ENCODE measurements at regions not wholly inside any gene's neighbourhood (a gene's known extent, or its start where the extent isn't known, plus 50 kb on each side); places are given as distances from the start of the nearest gene placed in this dataset.

DNA sequence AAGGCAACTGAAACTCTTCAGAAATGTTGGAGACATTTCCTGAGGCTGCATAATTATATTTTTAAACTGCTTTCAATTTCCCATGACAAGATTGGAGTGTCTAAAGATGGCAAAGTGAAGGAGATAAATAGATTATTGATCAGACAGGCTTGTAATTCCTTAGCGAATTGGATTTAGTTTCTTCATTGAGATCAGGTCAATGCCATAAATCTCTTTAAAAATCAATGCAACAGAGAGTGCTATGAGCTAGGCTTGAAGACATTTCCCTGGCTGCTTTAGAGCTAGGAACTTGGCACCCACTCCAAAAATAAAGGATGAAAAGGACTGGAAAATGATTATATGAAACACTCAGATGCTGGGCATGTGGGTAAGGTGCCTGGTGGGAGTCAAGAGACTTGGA, 828.4 kb downstream of the TLR4 start:
- Mint-ChIP-seq H3K4me1 (ENCODE audit: low read depth) (no peaks in the 10 kb centered on the region), H3K36me3 (ENCODE audit: low read depth) (no peaks in the 10 kb centered on the region), H3K27ac (no peak overlapping the region), H3K4me3 (no peak overlapping the region), H3K27me3 (ENCODE audit: low read depth) (no peaks in the 10 kb centered on the region), H3K9me3 (ENCODE audit: insufficient read depth) (no peaks in the 10 kb centered on the region)
- DNase-seq (no peak), ATAC-seq (no peak)
- ChIA-PET CTCF (no interaction called here), POLR2A (no interaction called here)

DNA sequence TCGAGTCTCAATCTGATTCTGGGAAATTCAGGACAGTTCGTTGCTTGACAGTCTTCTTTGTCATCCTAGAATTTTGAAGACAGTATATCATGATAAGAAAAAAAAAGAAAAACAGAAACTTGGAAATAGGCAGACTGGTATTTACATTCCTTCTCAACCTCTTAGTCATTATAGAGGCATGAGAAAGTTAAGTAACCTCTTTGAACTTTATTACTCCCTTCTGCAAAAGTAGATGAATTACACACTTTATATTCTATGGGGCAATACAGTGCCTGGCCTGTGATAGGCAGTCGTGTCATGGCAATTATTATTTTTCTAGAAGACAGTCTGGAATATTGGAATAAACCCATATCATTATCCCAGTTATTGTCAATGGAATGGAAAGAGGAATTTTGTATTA, 828.9 kb downstream of the TLR4 start:
- Mint-ChIP-seq H3K4me3 (no peak overlapping the region), H3K27me3 (ENCODE audit: low read depth) (no peaks in the 10 kb centered on the region), H3K27ac (no peak overlapping the region), H3K9me3 (ENCODE audit: insufficient read depth) (no peaks in the 10 kb centered on the region), H3K36me3 (ENCODE audit: low read depth) (no peaks in the 10 kb centered on the region), H3K4me1 (ENCODE audit: low read depth) (no peaks in the 10 kb centered on the region)
- ATAC-seq (no peak), DNase-seq (no peak)
- POLR2A ChIA-PET = no interaction called here
- CTCF ChIA-PET = no interaction called here

DNA sequence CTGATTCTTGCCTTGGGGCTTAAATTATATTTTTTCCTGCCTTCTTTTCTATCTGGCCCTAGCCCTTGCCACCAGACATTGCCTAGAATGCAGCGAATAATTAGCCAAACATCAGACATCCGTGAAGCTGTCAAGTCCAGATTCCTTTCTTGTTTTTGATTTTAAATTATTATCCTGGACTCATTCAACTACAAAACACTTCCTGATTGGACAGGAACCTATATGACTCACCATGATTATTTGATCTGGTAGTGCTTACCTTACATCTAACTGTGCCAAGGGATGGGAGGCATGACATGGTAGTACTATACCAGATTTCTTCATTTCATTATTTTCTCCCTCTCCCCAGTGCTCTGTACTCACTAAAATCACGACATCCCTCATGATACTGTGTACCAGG, 829.6 kb downstream of the TLR4 start:
- DNase-seq = no peak
- Mint-ChIP-seq H3K4me3 (no peak overlapping the region), H3K27ac (no peak overlapping the region), H3K9me3 (ENCODE audit: insufficient read depth) (no peaks in the 10 kb centered on the region), H3K4me1 (ENCODE audit: low read depth) (no peaks in the 10 kb centered on the region), H3K27me3 (ENCODE audit: low read depth) (no peaks in the 10 kb centered on the region), H3K36me3 (ENCODE audit: low read depth) (no peaks in the 10 kb centered on the region)
- CTCF ChIA-PET = no interaction called here
- no peak for ATAC-seq
- POLR2A ChIA-PET = no interaction called here

DNA sequence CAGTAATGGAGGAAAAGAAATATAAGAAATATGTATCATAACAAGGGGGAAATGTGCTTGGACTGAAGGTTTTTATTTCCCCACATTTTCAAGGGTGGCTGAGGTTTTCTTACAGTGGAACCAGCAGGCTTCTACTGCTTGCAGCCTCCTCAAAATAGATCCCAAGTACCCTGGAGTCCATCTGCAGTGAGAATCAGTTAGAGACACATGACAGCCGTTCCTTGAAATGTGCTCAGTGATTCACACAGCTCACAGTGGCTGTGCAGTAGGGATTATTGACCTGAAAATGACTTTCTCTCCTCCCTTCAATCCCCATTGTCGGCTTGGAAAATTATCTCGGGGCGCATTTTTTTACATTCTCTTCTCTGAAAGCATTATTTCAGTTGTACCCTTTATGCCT, 832.0 kb downstream of the TLR4 start:
- POLR2A ChIA-PET = no interaction called here
- Mint-ChIP-seq H3K9me3 (ENCODE audit: insufficient read depth) (no peaks in the 10 kb centered on the region), H3K27ac (no peak overlapping the region), H3K4me1 (ENCODE audit: low read depth) (no peaks in the 10 kb centered on the region), H3K27me3 (ENCODE audit: low read depth) (no peaks in the 10 kb centered on the region), H3K36me3 (ENCODE audit: low read depth) (no peaks in the 10 kb centered on the region), H3K4me3 (no peak overlapping the region)
- CTCF ChIA-PET = no interaction called here
- ATAC-seq (no peak), DNase-seq (no peak)

DNA sequence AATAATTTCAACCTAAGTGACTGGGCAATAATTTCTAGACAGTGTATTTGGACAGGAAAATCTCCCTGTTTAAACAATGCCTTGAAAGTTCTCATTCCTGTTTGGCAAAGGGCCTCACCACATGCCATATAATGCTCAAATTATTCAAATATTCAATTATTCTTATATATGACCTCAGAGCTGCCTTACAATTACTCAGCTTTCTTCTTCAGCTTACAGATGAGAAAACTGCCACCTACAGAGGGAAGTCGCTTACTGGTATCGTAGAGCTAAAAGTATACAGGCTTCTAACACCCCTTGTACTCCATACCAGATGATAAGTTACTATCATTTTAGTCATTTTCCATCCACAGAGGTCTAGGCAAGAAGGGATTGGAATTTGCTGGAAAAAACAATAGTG, 830.3 kb downstream of the BRINP1 start:
- DNase-seq (no peak), ATAC-seq (no peak)
- H3K27me3 Mint-ChIP-seq (ENCODE audit: low read depth) = no peaks in the 10 kb centered on the region
- H3K27ac Mint-ChIP-seq = no peak overlapping the region
- no peaks in the 10 kb centered on the region for H3K4me1 Mint-ChIP-seq (ENCODE audit: low read depth)
- no peaks in the 10 kb centered on the region for H3K9me3 Mint-ChIP-seq (ENCODE audit: insufficient read depth)
- H3K36me3 Mint-ChIP-seq (ENCODE audit: low read depth) = no peaks in the 10 kb centered on the region
- ChIA-PET CTCF (no interaction called here), POLR2A (no interaction called here)
- no peak overlapping the region for H3K4me3 Mint-ChIP-seq

DNA sequence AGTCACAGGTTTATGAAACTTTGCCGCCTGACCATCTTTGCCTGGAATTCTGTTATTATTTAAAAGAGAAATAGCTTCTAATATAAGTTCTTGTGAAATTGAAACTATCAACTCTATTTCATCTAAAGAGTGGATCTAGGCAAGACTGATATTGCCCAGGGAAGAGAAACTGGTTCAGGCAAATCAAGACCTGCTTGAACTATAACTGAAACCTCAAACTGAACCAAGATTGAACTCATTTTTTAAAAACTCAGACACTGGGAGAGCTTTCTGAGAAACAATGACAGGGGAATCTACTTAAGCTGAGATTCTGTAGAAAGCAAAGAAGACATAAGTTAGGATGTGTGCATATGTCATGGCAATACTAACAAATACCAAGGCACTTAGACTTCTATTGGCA, 815.8 kb downstream of the BRINP1 start:
- Mint-ChIP-seq H3K9me3 (ENCODE audit: insufficient read depth) (peaks cover 10% of the 10 kb centered on the region), H3K27ac (no peak overlapping the region), H3K36me3 (ENCODE audit: low read depth) (no peaks in the 10 kb centered on the region), H3K4me3 (no peak overlapping the region), H3K27me3 (ENCODE audit: low read depth) (no peaks in the 10 kb centered on the region), H3K4me1 (ENCODE audit: low read depth) (no peaks in the 10 kb centered on the region)
- ATAC-seq (no peak), DNase-seq (no peak)
- POLR2A ChIA-PET = no interaction called here
- CTCF ChIA-PET = no interaction called here

DNA sequence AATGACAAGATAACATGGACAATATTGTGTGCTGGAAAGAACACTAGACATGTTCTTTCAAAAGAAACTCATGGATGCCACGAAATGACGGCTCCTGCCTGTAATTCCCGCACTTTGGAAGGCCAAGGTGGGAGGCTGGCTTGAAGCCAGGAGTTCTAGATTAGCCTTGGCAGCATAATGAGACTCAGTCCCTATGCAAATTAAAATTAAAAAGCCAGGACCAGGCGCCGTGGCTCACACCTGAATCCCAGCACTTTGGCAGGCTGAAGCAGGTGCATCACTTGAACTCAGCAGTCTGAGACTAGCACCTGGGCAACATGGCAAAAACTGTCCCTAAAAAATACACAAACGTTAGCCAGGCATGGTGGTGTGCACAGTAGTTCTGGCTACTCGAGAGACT, 814.2 kb downstream of the BRINP1 start:
- H3K4me3 Mint-ChIP-seq = no peak overlapping the region
- CTCF ChIA-PET = no interaction called here
- H3K27me3 Mint-ChIP-seq (ENCODE audit: low read depth) = no peaks in the 10 kb centered on the region
- no peaks in the 10 kb centered on the region for H3K36me3 Mint-ChIP-seq (ENCODE audit: low read depth)
- no peak overlapping the region for H3K27ac Mint-ChIP-seq
- no peak for ATAC-seq
- peaks cover 7% of the 10 kb centered on the region for H3K9me3 Mint-ChIP-seq (ENCODE audit: insufficient read depth)
- DNase-seq = no peak
- no peaks in the 10 kb centered on the region for H3K4me1 Mint-ChIP-seq (ENCODE audit: low read depth)
- POLR2A ChIA-PET = no interaction called here

DNA sequence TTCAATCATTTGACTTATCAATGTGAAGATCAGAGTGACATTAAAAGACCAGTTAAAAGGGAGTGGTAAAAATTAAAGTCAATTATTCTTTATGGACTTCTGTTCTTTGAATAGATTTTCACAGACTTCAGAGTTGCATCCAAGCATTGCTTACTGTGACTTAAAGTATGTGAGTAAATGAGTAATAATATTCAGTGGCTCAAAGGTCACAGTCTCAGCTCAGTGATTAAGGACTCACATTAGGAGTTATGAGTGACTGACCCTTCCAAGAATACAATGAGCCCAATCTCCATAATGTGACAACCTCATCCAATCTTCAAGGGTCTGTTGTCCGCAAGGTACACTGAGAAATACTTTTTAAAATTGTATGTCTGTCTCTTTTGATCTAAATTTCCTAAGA, 811.2 kb downstream of the BRINP1 start:
- H3K9me3 Mint-ChIP-seq (ENCODE audit: insufficient read depth) = peaks cover 7% of the 10 kb centered on the region
- DNase-seq = no peak
- H3K4me3 Mint-ChIP-seq = no peak overlapping the region
- H3K27me3 Mint-ChIP-seq (ENCODE audit: low read depth) = no peaks in the 10 kb centered on the region
- H3K36me3 Mint-ChIP-seq (ENCODE audit: low read depth) = no peaks in the 10 kb centered on the region
- ChIA-PET CTCF (no interaction called here), POLR2A (no interaction called here)
- no peak overlapping the region for H3K27ac Mint-ChIP-seq
- no peaks in the 10 kb centered on the region for H3K4me1 Mint-ChIP-seq (ENCODE audit: low read depth)
- ATAC-seq = no peak

DNA sequence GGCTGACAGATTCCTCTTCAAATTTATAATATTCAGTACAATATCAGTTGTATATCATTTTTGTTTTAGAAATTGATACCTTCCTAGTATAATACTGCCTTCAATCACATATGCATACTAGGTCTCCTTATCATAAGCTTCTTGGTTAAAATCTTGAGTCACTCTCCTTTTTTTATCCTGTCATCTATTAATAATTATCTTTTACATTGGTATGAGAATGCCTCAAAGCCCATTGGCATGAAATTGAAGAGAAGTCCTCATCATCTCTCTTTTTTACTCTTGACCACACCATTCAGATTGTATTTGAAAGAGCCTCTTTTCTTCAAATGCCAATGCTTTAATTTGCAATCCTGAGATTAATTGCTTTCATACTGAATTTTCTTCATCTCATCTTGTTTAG, 810.3 kb downstream of the BRINP1 start:
- POLR2A ChIA-PET = no interaction called here
- Mint-ChIP-seq H3K4me1 (ENCODE audit: low read depth) (no peaks in the 10 kb centered on the region), H3K9me3 (ENCODE audit: insufficient read depth) (peaks cover 7% of the 10 kb centered on the region), H3K36me3 (ENCODE audit: low read depth) (no peaks in the 10 kb centered on the region), H3K27me3 (ENCODE audit: low read depth) (no peaks in the 10 kb centered on the region), H3K4me3 (no peak overlapping the region), H3K27ac (no peak overlapping the region)
- no peak for ATAC-seq
- DNase-seq = no peak
- CTCF ChIA-PET = no interaction called here

DNA sequence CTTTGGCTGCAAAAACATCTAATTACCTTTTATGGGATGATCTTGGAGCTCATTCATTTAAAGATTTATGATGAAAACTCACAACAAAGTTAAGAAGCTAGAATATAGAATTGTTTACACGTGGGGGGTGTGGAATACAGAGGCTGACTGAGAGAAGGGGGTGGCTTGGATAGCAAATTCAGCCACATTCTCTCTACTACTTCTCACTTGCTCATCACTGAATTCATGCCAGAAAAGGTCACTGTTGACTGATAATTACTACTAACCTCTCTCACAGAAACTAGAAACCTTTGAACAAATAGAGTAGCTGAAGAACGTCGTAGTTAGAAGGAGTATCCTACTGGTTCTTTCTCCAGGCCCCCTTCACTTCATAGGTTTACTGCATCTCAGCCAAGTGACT, 808.2 kb downstream of the BRINP1 start:
- peaks cover 4% of the 10 kb centered on the region for H3K9me3 Mint-ChIP-seq (ENCODE audit: insufficient read depth)
- H3K4me1 Mint-ChIP-seq (ENCODE audit: low read depth) = no peaks in the 10 kb centered on the region
- POLR2A ChIA-PET = no interaction called here
- H3K36me3 Mint-ChIP-seq (ENCODE audit: low read depth) = no peaks in the 10 kb centered on the region
- DNase-seq (no peak), ATAC-seq (no peak)
- no peak overlapping the region for H3K4me3 Mint-ChIP-seq
- CTCF ChIA-PET = interaction anchor here (0.6 kb wide), 1 partner anchor 1424 kb away, joined by 3 read pairs; no protein-coding TSS in a partner anchor
- H3K27me3 Mint-ChIP-seq (ENCODE audit: low read depth) = no peaks in the 10 kb centered on the region
- H3K27ac Mint-ChIP-seq = no peak overlapping the region

DNA sequence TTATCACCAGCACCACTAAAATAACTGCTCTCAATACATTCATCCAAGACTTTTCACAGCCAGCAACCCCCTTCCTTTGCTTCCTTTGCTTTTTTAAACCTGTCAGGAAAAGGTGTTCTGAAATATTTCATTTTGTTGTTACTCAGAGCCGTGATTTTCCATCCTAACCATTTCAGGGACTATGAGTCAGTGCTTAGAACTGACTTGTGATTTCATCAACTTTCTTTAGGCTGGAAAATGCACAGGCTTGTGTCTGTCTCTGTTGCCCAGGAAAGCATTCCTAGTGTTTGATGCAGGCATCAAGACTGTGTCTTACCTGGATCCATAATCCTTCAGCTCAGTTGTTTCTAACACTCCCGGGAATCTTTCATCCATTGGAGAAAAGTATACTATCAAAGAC, 805.6 kb downstream of the BRINP1 start:
- DNase-seq (no peak), ATAC-seq (no peak)
- Mint-ChIP-seq H3K4me1 (ENCODE audit: low read depth) (no peaks in the 10 kb centered on the region), H3K36me3 (ENCODE audit: low read depth) (no peaks in the 10 kb centered on the region), H3K27me3 (ENCODE audit: low read depth) (no peaks in the 10 kb centered on the region), H3K27ac (no peak overlapping the region), H3K9me3 (ENCODE audit: insufficient read depth) (no peaks in the 10 kb centered on the region), H3K4me3 (no peak overlapping the region)
- ChIA-PET POLR2A (no interaction called here), CTCF (no interaction called here)

DNA sequence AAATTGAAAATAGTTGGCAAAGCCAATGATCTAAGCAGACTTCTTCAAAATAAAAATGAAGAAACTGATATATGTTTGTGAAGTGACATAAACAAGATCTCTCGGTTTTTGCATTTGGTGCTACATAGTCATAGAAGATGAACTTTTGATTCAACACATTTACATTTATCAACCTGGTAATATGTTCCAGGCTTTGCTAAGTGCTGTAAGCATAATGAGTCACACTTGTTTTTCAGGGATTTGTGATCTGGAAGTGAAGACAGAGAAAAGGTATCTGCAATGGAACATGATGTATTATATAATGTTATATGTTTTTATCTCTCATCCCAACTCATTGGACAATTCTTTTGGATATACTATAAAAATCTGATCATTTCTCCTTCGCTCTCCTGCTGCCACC, 801.4 kb downstream of the BRINP1 start:
- DNase-seq (no peak), ATAC-seq (no peak)
- Mint-ChIP-seq H3K4me1 (ENCODE audit: low read depth) (no peaks in the 10 kb centered on the region), H3K9me3 (ENCODE audit: insufficient read depth) (no peaks in the 10 kb centered on the region), H3K27ac (no peak overlapping the region), H3K4me3 (no peak overlapping the region), H3K27me3 (ENCODE audit: low read depth) (no peaks in the 10 kb centered on the region), H3K36me3 (ENCODE audit: low read depth) (no peaks in the 10 kb centered on the region)
- ChIA-PET POLR2A (no interaction called here), CTCF (no interaction called here)

DNA sequence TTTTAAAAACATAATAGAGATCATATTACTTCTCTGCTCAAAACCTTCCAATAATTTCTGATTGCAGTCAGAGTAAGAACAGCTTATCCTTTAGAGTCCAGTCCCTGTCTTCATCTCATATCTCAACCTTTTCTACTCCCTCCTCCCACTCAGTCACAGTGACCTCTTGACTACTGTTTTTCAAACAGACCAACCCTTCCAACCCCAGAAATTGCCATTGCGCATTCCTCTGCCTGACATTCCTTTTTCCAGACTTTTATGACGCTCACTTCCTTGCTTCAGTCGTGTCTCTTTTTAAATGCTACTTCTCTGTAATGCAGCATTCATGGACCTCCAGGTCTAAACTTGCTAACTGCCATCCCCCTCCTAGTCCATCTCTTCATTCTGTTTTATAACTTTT, 800.5 kb downstream of the BRINP1 start:
- ATAC-seq (no peak), DNase-seq (no peak)
- H3K27ac Mint-ChIP-seq = no peak overlapping the region
- H3K9me3 Mint-ChIP-seq (ENCODE audit: insufficient read depth) = no peaks in the 10 kb centered on the region
- no peaks in the 10 kb centered on the region for H3K4me1 Mint-ChIP-seq (ENCODE audit: low read depth)
- H3K36me3 Mint-ChIP-seq (ENCODE audit: low read depth) = no peaks in the 10 kb centered on the region
- CTCF ChIA-PET = interaction anchor here (0.6 kb wide), 1 partner anchor 133 kb away, joined by 3 read pairs; no protein-coding TSS in a partner anchor
- H3K27me3 Mint-ChIP-seq (ENCODE audit: low read depth) = no peaks in the 10 kb centered on the region
- H3K4me3 Mint-ChIP-seq = no peak overlapping the region
- POLR2A ChIA-PET = no interaction called here

DNA sequence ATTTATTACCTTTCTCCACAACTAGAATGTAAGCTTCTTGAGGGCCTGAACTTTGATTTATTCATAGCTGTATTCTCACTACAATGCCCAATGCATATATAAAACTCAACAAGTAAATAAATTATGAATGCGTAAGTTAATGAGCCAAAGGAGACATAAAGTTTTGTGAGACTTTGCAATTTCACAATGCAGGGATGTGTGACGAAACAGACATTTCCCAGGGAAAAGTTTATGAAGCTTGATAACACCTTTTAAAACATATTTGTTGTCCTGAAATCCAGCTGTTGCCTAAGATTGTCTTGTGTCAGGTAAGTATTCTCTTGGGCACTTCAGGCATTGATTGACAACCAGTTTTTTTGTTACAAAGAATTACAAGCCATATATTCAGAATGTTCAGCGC, 800.1 kb downstream of the BRINP1 start:
- CTCF ChIA-PET = no interaction called here
- POLR2A ChIA-PET = no interaction called here

More for the DNA sequence above, 800.1 kb downstream of the BRINP1 start:
- no peak for DNase-seq
- Mint-ChIP-seq H3K9me3 (ENCODE audit: insufficient read depth) (no peaks in the 10 kb centered on the region), H3K27me3 (ENCODE audit: low read depth) (no peaks in the 10 kb centered on the region), H3K27ac (no peak overlapping the region), H3K4me3 (no peak overlapping the region), H3K36me3 (ENCODE audit: low read depth) (no peaks in the 10 kb centered on the region), H3K4me1 (ENCODE audit: low read depth) (no peaks in the 10 kb centered on the region)
- ATAC-seq = no peak

Measured in activated CD8-positive, alpha-beta T cell treated with anti-CD3 and anti-CD28 coated beads, Interleukin-2, amount 10 ng/mL, durations not matched to agents 7 days and 5 days (primary cell).